Endothelial cell of umbilical vein (primary cell): ENCODE measurements at regions not wholly inside any gene's neighbourhood (a gene's known extent, or its start where the extent isn't known, plus 50 kb on each side); places are given as distances from the start of the nearest gene placed in this dataset.

Experiments used
- BruUV-seq: library from RNA; stranded (reverse); fragments of 400-500 nt; replicated peaks from 2 replicates; lab custom pipeline; 2021; lab: Mats Ljungman, UMichigan
- CTCF ChIA-PET: fragments of 300-600, 350-600 bp; sonication (Branson Sonifier 250); formaldehyde crosslinking; loops from one replicate; lab custom pipeline; 2021; ENCODE audit warnings: antibody characterized with exemption, inconsistent platforms; lab: Charles Lee
- POLR2A ChIA-PET: fragments of 300-600, 350-600 bp; sonication (Branson Sonifier 250); formaldehyde crosslinking; loops from one replicate; lab custom pipeline; 2021; ENCODE audit warnings: antibody characterized with exemption, inconsistent platforms; lab: Charles Lee
- DNase-seq: peaks from one replicate; pipeline ENCODE4 v3.0.0-alpha.2; 2011; ENCODE audit warnings: low read depth, low spot score
- FAIRE-seq: peaks from 2 replicates; lab custom pipeline; 2011; peaks lifted over from hg19 to GRCh38; lab: Jason Lieb, UNC
- H2AFZ ChIP-seq: 2 replicates; pipeline ENCODE4 v1.6.0; 2012; ENCODE audit warnings: low read depth, low read length, control low read depth, inconsistent platforms
- H3K27ac ChIP-seq: 2 replicates; pipeline ENCODE4 v1.5.1; 2011; ENCODE audit warnings: low read depth, mild to moderate bottlenecking, control low read depth, low read length, moderate library complexity; ENCODE audit not compliant: insufficient read depth
- H3K27me3 ChIP-seq, 2 experiments: 2 replicates each; pipeline versions ENCODE4 v1.6.0 to v1.6.1; 2011; ENCODE audit warnings: low read length in 2 of 2, mixed read lengths in 1 of 2; ENCODE audit not compliant: control insufficient read depth in 2 of 2, insufficient read depth in 2 of 2
- H3K36me3 ChIP-seq, 2 experiments: 2 replicates in 1 of 2; 3 replicates in 1 of 2; pipeline ENCODE4 v1.5.1; 2011; ENCODE audit warnings: low read length in 2 of 2, mild to moderate bottlenecking in 1 of 2, moderate library complexity in 1 of 2; ENCODE audit not compliant: control insufficient read depth in 2 of 2, insufficient read depth in 2 of 2; ENCODE audit errors: extremely low read depth in 1 of 2
- H3K4me1 ChIP-seq: 3 replicates; pipeline ENCODE4 v1.5.1; 2011; ENCODE audit warnings: mild to moderate bottlenecking, low read length; ENCODE audit not compliant: control insufficient read depth, insufficient read depth; ENCODE audit errors: extremely low read depth
- H3K4me2 ChIP-seq: 2 replicates; pipeline ENCODE4 v1.6.1; 2011; ENCODE audit warnings: low read length, control low read depth, mixed read lengths; ENCODE audit not compliant: insufficient read depth
- H3K4me3 ChIP-seq, 3 experiments: fragments of 200-600 bp in 1 of 3; sonication (generic), shearing (Covaris generic) in 1 of 3; replicated peaks in 1 of 3; 2 replicates each; pipeline ENCODE4 v1.5.1; 2011 to 2016; ENCODE audit warnings: control low read depth in 3 of 3, low read length in 3 of 3, mild to moderate bottlenecking in 2 of 3, inconsistent platforms in 1 of 3, low read depth in 1 of 3, moderate library complexity in 1 of 3; ENCODE audit not compliant: insufficient read depth in 1 of 3
- H3K79me2 ChIP-seq: 2 replicates; pipeline ENCODE4 v1.6.0; 2012; ENCODE audit warnings: low read length, inconsistent platforms; ENCODE audit not compliant: control insufficient read depth, insufficient read depth
- H3K9ac ChIP-seq: replicated peaks from 2 replicates; pipeline ENCODE3; 2011; ENCODE audit warnings: low read length, control low read depth; ENCODE audit not compliant: insufficient read depth; ENCODE audit errors: extremely low read depth
- H3K9me1 ChIP-seq: replicated peaks from 3 replicates; pipeline ENCODE4 v1.6.0; 2011; ENCODE audit warnings: mild to moderate bottlenecking, low read length; ENCODE audit not compliant: control insufficient read depth, insufficient read depth; ENCODE audit errors: extremely low read depth
- H3K9me3 ChIP-seq: replicated peaks from 2 replicates; pipeline ENCODE4 v1.5.1; 2012; ENCODE audit warnings: low read length, inconsistent platforms; ENCODE audit not compliant: control insufficient read depth, insufficient read depth
- H4K20me1 ChIP-seq: replicated peaks from 2 replicates; pipeline ENCODE3; 2011; ENCODE audit warnings: mild to moderate bottlenecking, low read length; ENCODE audit not compliant: control insufficient read depth, insufficient read depth; ENCODE audit errors: extremely low read depth
- EZH2 ChIP-seq: IDR thresholded peaks from 2 replicates; pipeline ENCODE4 v1.6.1; 2012; ENCODE audit warnings: borderline replicate concordance, low read depth, mild to moderate bottlenecking, moderate library complexity, low read length, inconsistent platforms; ENCODE audit not compliant: severe bottlenecking
- FOS ChIP-seq: IDR thresholded peaks from 2 replicates; pipeline ENCODE4 v1.6.1; 2011; ENCODE audit warnings: mild to moderate bottlenecking, low read length, moderate library complexity, borderline replicate concordance; ENCODE audit not compliant: insufficient read depth
- GATA2 ChIP-seq: IDR thresholded peaks from 2 replicates; pipeline ENCODE4 v1.7.0; 2011; ENCODE audit warnings: low read depth, mild to moderate bottlenecking, moderate library complexity, mixed read lengths, low read length; ENCODE audit not compliant: insufficient read length, insufficient read depth
- JUN ChIP-seq: IDR thresholded peaks from 2 replicates; pipeline ENCODE4 v1.6.1; 2011; ENCODE audit warnings: borderline replicate concordance, low read depth; ENCODE audit not compliant: insufficient read length, insufficient read depth
- MYC ChIP-seq: IDR thresholded peaks from one replicate; pipeline ENCODE4 v1.6.1; 2011; ENCODE audit warnings: mild to moderate bottlenecking, low read depth, low read length
- POLR2A ChIP-seq: IDR thresholded peaks from 2 replicates; pipeline ENCODE4 v1.6.1; 2012; ENCODE audit warnings: low read depth, mild to moderate bottlenecking, control low read depth, low read length
- POLR2AphosphoS5 ChIP-seq: IDR thresholded peaks from 2 replicates; pipeline ENCODE4 v1.6.1; 2012; ENCODE audit warnings: low read depth, mild to moderate bottlenecking, control low read depth, low read length, moderate library complexity; ENCODE audit not compliant: insufficient read depth
- dilution Hi-C: fragments of 300-500 bp; cut with MboI; formaldehyde crosslinking; loops from one replicate; pipeline ENCODE4 v1.15.0; 2019; ENCODE audit warnings: low sequenced_read_pairs; ENCODE audit not compliant: extremely low pct_ligation_motif_present
- intact Hi-C: fragments of 100-400 bp; cut with micrococcal nuclease; formaldehyde crosslinking; loops from one replicate; pipeline ENCODE4 v1.10.0; 2022
- TF ChIP-seq, protein P1 (sequence below): IDR thresholded peaks from 2 replicates; pipeline ENCODE4 v1.6.1; 2011; ENCODE audit not compliant: insufficient read depth, insufficient read length
- TF ChIP-seq, protein P2 (sequence below), 2 donors: IDR thresholded peaks; 1 replicate in 1 of 2; 2 replicates in 1 of 2; pipeline ENCODE4 v1.5.1; 2011; ENCODE audit warnings: low read length in 2 of 2, mild to moderate bottlenecking in 2 of 2, moderate library complexity in 2 of 2, control low read depth in 1 of 2, inconsistent platforms in 1 of 2, low read depth in 1 of 2; ENCODE audit not compliant: insufficient read depth in 1 of 2; ENCODE audit errors: extremely low read depth in 1 of 2

DNA sequence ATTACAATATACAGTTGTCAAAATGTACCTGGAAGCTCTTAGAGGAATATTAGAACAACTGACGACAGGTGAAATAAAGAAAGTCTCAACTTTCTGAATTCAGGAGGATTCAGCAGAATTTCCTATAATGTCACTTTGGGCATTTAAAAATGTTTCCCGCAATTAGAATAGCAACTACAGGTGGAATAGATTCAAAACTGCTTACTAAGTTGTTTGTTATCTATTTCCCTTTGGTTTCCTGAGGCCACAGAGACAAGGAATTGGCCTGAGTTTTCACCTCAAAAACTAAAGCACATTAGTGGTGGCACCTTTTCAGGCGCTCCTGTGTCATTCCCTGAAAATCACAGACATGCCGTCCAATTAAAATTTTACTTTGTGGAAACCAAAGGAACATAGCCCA lies 729.2 kb upstream of the FANCL start:
- BruUV-seq = no TSS peak
- H3K4me3 ChIP-seq = no peak overlapping the region
- H3K9ac ChIP-seq = no peak overlapping the region
- CTCF ChIA-PET = no interaction called here
- no peaks in the 10 kb centered on the region for H3K4me1 ChIP-seq
- no peak overlapping the region for H3K27ac ChIP-seq
- FAIRE-seq (no peak), DNase-seq (no peak)
- no peaks in the 10 kb centered on the region for H4K20me1 ChIP-seq
- POLR2A ChIA-PET = no interaction called here
- H3K9me3 ChIP-seq = no peaks in the 10 kb centered on the region
- H2AFZ ChIP-seq = no peak overlapping the region
- dilution Hi-C loops = no loop called here
- no peak overlapping the region for H3K4me2 ChIP-seq
- H3K79me2 ChIP-seq = no peaks in the 10 kb centered on the region
- intact Hi-C loops = no loop called here
- H3K36me3 ChIP-seq = no peaks in the 10 kb centered on the region
- no peaks in the 10 kb centered on the region for H3K27me3 ChIP-seq
- no peak for TF ChIP-seq MYC
- TF ChIP-seq, protein P1, sequence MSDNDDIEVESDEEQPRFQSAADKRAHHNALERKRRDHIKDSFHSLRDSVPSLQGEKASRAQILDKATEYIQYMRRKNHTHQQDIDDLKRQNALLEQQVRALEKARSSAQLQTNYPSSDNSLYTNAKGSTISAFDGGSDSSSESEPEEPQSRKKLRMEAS = no peak
- TF ChIP-seq EZH2 = no peak
- no peak for TF ChIP-seq GATA2
- no peak for TF ChIP-seq POLR2A
- TF ChIP-seq FOS = no peak
- TF ChIP-seq JUN = no peak
- no peak for TF ChIP-seq POLR2AphosphoS5
- TF ChIP-seq, protein P2, sequence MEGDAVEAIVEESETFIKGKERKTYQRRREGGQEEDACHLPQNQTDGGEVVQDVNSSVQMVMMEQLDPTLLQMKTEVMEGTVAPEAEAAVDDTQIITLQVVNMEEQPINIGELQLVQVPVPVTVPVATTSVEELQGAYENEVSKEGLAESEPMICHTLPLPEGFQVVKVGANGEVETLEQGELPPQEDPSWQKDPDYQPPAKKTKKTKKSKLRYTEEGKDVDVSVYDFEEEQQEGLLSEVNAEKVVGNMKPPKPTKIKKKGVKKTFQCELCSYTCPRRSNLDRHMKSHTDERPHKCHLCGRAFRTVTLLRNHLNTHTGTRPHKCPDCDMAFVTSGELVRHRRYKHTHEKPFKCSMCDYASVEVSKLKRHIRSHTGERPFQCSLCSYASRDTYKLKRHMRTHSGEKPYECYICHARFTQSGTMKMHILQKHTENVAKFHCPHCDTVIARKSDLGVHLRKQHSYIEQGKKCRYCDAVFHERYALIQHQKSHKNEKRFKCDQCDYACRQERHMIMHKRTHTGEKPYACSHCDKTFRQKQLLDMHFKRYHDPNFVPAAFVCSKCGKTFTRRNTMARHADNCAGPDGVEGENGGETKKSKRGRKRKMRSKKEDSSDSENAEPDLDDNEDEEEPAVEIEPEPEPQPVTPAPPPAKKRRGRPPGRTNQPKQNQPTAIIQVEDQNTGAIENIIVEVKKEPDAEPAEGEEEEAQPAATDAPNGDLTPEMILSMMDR (IDR thresholded peaks at IDR 0.05; ENCODE audit: extremely low read depth in 1 of 2, insufficient read depth in 1 of 2, low read depth in 1 of 2, low read length in 2 of 2) = no peak
- H3K9me1 ChIP-seq = no peaks in the 10 kb centered on the region
